Caco-2 (cell line): ENCODE measurements at regions not wholly inside any gene's neighbourhood (a gene's known extent, or its start where the extent isn't known, plus 50 kb on each side); places are given as distances from the start of the nearest gene placed in this dataset.

Experiments
- BruUV-seq: library from RNA; stranded (reverse); fragments of 400-500 nt; replicated peaks from 2 replicates; lab custom pipeline; 2021; lab: Mats Ljungman, UMichigan
- CTCF ChIA-PET: fragments of 300-600 bp; sonication (Branson Sonifier 250); formaldehyde crosslinking; loops from one replicate; lab custom pipeline; 2022; ENCODE audit warnings: antibody characterized with exemption; lab: Charles Lee
- POLR2A ChIA-PET: fragments of 300-600 bp; sonication (Branson Sonifier 250); formaldehyde crosslinking; loops from one replicate; lab custom pipeline; 2022; ENCODE audit warnings: antibody characterized with exemption; lab: Charles Lee
- DNase-seq, 2 experiments: peaks; one replicate each; pipeline versions ENCODE4 v3.0.0 to v3.0.0-alpha.2; 2020 to 2022
- H3K27me3 ChIP-seq: replicated peaks from 2 replicates; pipeline ENCODE4 v1.6.0; 2011; ENCODE audit warnings: low read length; ENCODE audit not compliant: control insufficient read depth, insufficient read depth
- H3K36me3 ChIP-seq: 2 replicates; pipeline ENCODE4 v1.5.1; 2011; ENCODE audit warnings: low read length; ENCODE audit not compliant: control insufficient read depth, insufficient read depth
- H3K4me1 ChIP-seq: fragments of 250-450 bp; sonication (Bioruptor Pico); 2 replicates; pipeline ENCODE4 v1.5.1; 2020; ENCODE audit warnings: mild to moderate bottlenecking
- H3K4me3 ChIP-seq: 2 replicates; pipeline ENCODE4 v1.5.1; 2011; ENCODE audit warnings: low read depth, mild to moderate bottlenecking, control low read depth, low read length
- H3K9me3 ChIP-seq: fragments of 250-450 bp; sonication (Bioruptor Pico); 2 replicates; pipeline ENCODE4 v1.5.1; 2020; ENCODE audit warnings: mild to moderate bottlenecking, moderate library complexity
- H3K27ac Mint-ChIP-seq: one replicate; pipeline ENCODE4 v1.8.0; 2022; ENCODE audit warnings: mixed read lengths; ENCODE audit not compliant: unreplicated experiment
- H3K27me3 Mint-ChIP-seq: one replicate; pipeline ENCODE4 v1.8.0; 2022; ENCODE audit warnings: mixed read lengths; ENCODE audit not compliant: insufficient read depth, unreplicated experiment
- H3K36me3 Mint-ChIP-seq: one replicate; pipeline ENCODE4 v1.8.0; 2022; ENCODE audit warnings: mild to moderate bottlenecking, mixed read lengths; ENCODE audit not compliant: insufficient read depth, unreplicated experiment
- H3K4me1 Mint-ChIP-seq: one replicate; pipeline ENCODE4 v1.8.0; 2022; ENCODE audit warnings: low read depth, mixed read lengths; ENCODE audit not compliant: unreplicated experiment
- H3K4me3 Mint-ChIP-seq: one replicate; pipeline ENCODE4 v1.8.0; 2022; ENCODE audit warnings: mild to moderate bottlenecking, moderate library complexity, mixed read lengths; ENCODE audit not compliant: unreplicated experiment
- H3K9me3 Mint-ChIP-seq: one replicate; pipeline ENCODE4 v1.8.0; 2022; ENCODE audit warnings: mixed read lengths; ENCODE audit not compliant: unreplicated experiment
- intact Hi-C: fragments of 100-400 bp; cut with micrococcal nuclease; formaldehyde crosslinking; loops from one replicate; pipeline ENCODE4 v1.10.0; 2022; ENCODE audit not compliant: unreplicated experiment
- TF ChIP-seq, protein P1 (sequence below), 2 experiments: fragments of 200-600 bp in 1 of 2; IDR thresholded peaks; 1 replicate in 1 of 2; 2 replicates in 1 of 2; pipeline versions ENCODE4 v1.5.1 to v1.8.0; 2011 to 2022; ENCODE audit warnings: antibody characterized with exemption in 1 of 2, control low read depth in 1 of 2, inconsistent platforms in 1 of 2, low read depth in 1 of 2, low read length in 1 of 2, mild to moderate bottlenecking in 1 of 2, moderate library complexity in 1 of 2; ENCODE audit not compliant: insufficient read depth in 1 of 2, severe bottlenecking in 1 of 2, unreplicated experiment in 1 of 2

DNA sequence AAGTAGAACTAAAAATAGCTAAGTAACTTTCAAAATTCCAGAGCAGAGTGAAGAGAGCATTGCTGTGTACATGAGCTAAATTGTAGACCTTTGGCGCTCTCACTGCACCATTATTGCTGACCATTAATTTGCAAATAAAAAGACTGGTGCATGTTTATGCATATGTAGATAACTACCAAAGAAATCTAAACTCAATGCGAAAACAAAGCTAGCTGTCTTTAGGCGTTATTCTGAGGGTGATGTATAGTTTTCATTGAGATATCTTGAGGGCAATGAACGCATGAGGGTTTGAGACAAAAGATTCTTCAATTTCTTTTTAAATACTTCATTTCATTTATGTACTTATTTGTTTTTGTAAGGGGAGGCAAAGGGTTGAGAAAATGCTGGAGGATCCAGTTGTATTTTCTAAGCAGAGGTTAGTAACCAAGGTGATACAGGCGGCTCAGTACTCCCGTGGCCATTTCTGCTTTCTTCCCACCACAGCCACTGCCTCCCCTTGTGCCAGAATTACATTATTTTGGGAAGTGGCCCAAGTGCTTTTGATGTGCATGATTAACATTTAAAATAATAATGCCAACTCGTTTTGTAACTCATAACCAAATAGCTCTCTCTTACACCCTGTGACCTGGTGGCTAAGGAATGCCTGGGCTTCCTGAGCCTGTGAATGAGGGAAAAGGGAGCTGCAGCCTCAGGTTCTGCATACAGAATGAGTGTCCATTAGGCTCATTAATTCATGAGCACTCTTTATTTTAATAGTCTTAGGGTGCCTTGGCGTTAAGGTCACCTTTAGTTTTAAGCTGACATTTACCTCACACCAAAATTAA lies 797.8 kb upstream of the GYPC start:
- TF ChIP-seq, protein P1, sequence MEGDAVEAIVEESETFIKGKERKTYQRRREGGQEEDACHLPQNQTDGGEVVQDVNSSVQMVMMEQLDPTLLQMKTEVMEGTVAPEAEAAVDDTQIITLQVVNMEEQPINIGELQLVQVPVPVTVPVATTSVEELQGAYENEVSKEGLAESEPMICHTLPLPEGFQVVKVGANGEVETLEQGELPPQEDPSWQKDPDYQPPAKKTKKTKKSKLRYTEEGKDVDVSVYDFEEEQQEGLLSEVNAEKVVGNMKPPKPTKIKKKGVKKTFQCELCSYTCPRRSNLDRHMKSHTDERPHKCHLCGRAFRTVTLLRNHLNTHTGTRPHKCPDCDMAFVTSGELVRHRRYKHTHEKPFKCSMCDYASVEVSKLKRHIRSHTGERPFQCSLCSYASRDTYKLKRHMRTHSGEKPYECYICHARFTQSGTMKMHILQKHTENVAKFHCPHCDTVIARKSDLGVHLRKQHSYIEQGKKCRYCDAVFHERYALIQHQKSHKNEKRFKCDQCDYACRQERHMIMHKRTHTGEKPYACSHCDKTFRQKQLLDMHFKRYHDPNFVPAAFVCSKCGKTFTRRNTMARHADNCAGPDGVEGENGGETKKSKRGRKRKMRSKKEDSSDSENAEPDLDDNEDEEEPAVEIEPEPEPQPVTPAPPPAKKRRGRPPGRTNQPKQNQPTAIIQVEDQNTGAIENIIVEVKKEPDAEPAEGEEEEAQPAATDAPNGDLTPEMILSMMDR (IDR thresholded peaks at IDR 0.05; ENCODE audit: insufficient read depth in 1 of 2, low read depth in 1 of 2, low read length in 1 of 2, severe bottlenecking in 1 of 2, unreplicated experiment in 1 of 2), result no peak
- H3K36me3 Mint-ChIP-seq, result no peaks in the 10 kb centered on the region
- no peak for DNase-seq
- no peaks in the 10 kb centered on the region for H3K4me1 Mint-ChIP-seq
- intact Hi-C loops, result no loop called here
- Histone ChIP-seq H3K36me3 (no peaks in the 10 kb centered on the region), H3K9me3 (no peaks in the 10 kb centered on the region), H3K4me3 (no peak overlapping the region), H3K27me3 (no peaks in the 10 kb centered on the region), H3K4me1 (no peaks in the 10 kb centered on the region)
- H3K27me3 Mint-ChIP-seq, result peaks cover 6% of the 10 kb centered on the region
- H3K27ac Mint-ChIP-seq, result no peak overlapping the region
- H3K9me3 Mint-ChIP-seq, result no peaks in the 10 kb centered on the region
- POLR2A ChIA-PET, result no interaction called here
- no TSS peak for BruUV-seq
- CTCF ChIA-PET, result no interaction called here
- no peak overlapping the region for H3K4me3 Mint-ChIP-seq

DNA sequence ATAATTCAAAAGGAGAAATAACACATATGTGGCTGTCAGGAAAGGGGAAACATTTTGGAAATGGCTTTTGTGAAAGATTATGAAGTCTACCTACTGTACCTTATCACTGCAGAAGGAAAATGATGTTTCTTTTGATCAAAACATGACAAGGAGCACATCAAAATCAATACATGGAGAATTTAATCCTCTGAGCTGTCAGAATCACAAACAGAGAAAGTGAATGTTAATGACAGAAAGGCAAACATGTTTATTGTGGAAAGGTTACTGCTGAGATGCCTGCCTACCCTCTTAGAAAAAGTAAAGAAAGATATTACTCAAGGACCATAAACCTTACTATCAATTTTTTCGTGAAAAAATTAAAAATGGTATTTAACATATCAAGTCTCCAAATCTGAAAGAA lies 794.5 kb upstream of the GYPC start:
- no peaks in the 10 kb centered on the region for H3K36me3 Mint-ChIP-seq
- ChIA-PET POLR2A (no interaction called here), CTCF (no interaction called here)
- Histone ChIP-seq H3K36me3 (no peaks in the 10 kb centered on the region), H3K4me1 (no peaks in the 10 kb centered on the region), H3K4me3 (no peak overlapping the region), H3K27me3 (no peaks in the 10 kb centered on the region), H3K9me3 (no peaks in the 10 kb centered on the region)
- DNase-seq, result no peak
- peaks cover 1% of the 10 kb centered on the region for H3K27me3 Mint-ChIP-seq
- no TSS peak for BruUV-seq
- no peaks in the 10 kb centered on the region for H3K9me3 Mint-ChIP-seq
- H3K4me3 Mint-ChIP-seq, result no peak overlapping the region
- no peaks in the 10 kb centered on the region for H3K4me1 Mint-ChIP-seq
- no peak overlapping the region for H3K27ac Mint-ChIP-seq
- intact Hi-C loops, result no loop called here
- TF ChIP-seq, protein P1 (IDR thresholded peaks at IDR 0.05; ENCODE audit: insufficient read depth in 1 of 2, low read depth in 1 of 2, low read length in 1 of 2, severe bottlenecking in 1 of 2, unreplicated experiment in 1 of 2), result no peak

GRCh38 chr2:125867908-125868307 lies 788.0 kb upstream of the GYPC start:
- no peak overlapping the region for H3K4me3 Mint-ChIP-seq
- ChIA-PET POLR2A (no interaction called here), CTCF (no interaction called here)
- no peaks in the 10 kb centered on the region for H3K4me1 Mint-ChIP-seq
- H3K9me3 ChIP-seq, result no peaks in the 10 kb centered on the region; the same call in 1 of the 2 replicates
- no peak overlapping the region for H3K4me3 ChIP-seq
- H3K36me3 ChIP-seq, result no peaks in the 10 kb centered on the region
- BruUV-seq, result no TSS peak
- no peak overlapping the region for H3K27ac Mint-ChIP-seq
- no peaks in the 10 kb centered on the region for H3K27me3 ChIP-seq
- no peak for DNase-seq
- TF ChIP-seq, protein P1 (IDR thresholded peaks at IDR 0.05; ENCODE audit: insufficient read depth in 1 of 2, low read depth in 1 of 2, low read length in 1 of 2, severe bottlenecking in 1 of 2, unreplicated experiment in 1 of 2), result no peak
- intact Hi-C loops, result no loop called here
- no peaks in the 10 kb centered on the region for H3K9me3 Mint-ChIP-seq
- no peaks in the 10 kb centered on the region for H3K27me3 Mint-ChIP-seq
- no peaks in the 10 kb centered on the region for H3K4me1 ChIP-seq
- no peaks in the 10 kb centered on the region for H3K36me3 Mint-ChIP-seq
